Stimulated activated CD8-positive, alpha-beta memory T cell treated with anti-CD3 and anti-CD28 coated beads, Interleukin-4, amount 100 ng/mL, for 48 hours (primary cell): ENCODE measurements at regions not wholly inside any gene's neighbourhood (a gene's known extent, or its start where the extent isn't known, plus 50 kb on each side); places are given as distances from the start of the nearest gene placed in this dataset.
A peak's percentile ranks its signal among the peaks of the same experiment; 100 is the strongest.
"Not testable (repeated sequence)": the region's sequence is repeated elsewhere in the genome, so short reads cannot be mapped to it uniquely, and the experiment has no call there.

ENCODE experiments used
- DNase-seq: peaks from one replicate; pipeline ENCODE4 v3.0.0-alpha.2; 2020

DNA sequence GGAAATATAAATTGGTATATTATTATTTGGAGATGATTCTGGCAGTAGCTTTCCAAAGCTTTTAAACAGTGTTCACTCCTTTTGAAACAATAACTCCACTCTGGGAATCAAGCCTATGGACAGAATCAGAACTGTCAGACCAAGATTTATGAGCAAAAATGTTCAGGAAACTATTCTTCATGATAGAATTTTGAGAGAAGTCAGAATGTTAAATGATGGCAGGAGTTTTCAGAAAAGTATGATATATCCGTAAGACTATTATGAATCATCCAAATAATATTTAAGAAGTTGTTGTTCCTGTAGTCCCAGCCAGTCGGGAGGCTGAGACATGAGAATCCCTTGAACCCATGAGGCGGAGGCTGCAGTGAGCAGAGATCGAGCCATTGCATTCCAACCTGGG is 50.5 kb upstream of the ADGRG2 start:
- no peak for DNase-seq

DNA sequence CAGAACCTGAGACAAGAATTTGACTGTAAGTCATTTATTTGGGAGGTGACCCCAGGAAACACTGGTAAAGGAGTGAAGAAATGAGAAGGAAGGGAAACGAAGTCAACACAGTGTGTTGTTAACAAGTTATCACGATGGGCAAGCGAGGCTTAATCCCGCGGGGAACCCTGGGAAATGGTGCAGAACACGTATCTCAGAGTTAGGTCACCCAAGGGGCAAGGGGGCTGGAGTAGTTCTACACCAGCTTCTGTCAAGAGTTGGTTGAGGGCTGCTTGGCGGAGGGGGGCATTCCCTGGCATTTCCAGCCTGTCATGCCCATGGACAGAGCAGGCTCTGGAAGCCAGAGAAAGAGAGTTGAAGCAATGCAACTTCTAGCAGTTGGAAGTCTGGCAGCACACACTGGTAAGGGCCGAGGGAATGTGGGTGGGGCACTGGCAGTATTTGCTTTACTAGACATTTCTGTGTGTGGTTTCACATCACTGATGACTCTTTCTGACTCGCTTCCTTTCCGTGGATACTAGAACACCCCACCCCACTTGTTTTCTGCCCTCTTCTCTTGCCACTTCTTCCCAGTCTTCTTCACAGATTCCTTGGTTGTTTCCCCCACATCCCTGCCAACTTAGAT is 52.2 kb upstream of the ADGRG2 start:
- peak; percentile 22 for DNase-seq

DNA sequence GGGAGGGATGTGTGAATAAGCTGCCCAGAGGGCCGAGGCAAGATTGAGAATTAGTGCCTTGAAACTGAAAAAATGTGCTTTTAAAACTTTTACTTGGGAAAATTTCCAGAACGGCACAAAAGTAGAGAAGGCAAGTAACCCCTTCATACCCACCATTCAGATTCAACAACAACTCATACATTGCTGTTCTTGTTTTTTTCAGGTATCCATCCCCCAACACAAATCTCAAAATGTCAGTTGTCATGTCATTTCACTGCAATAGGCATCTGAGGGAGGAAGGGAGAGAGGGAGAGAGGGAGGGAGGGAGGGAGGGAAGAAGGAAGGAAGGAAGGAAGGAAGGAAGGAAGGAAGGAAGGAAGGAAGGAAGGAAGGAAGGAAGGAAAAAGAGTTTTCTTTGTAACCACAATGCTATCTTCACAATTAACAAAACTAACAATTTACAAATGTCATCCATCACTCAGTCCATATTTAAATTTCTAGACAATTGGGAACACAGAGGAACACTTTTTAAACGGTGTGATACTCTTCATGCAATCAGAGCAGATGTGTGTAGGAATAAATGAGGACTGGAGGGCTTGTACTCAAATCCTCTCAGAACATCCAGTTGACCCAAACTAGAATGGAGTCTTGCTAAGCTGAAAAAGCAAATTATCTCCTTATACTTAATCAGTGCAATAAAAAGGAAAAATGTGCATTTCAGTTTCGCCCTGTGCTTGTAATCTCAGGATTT is 54.8 kb upstream of the ADGRG2 start:
- no peak for DNase-seq

DNA sequence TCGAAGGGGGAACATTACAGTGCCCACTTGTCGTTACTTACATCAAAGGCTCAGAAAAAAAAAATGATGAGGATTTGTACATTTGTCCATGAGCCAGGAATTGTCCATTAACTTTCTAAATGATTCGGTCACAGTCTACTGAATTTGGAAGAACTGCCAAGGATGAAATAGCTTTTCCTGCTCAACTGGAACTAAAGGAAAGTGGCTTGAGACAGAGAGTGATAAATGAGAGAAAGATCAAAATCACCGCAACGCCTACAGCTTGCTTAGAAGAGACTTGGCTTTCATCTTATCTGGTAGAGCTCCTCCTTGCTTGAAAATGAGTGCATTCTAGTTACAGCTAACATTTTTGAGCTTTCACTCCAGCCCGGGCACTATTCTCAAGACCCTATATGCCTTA is 55.5 kb upstream of the ADGRG2 start:
- DNase-seq = no peak

DNA sequence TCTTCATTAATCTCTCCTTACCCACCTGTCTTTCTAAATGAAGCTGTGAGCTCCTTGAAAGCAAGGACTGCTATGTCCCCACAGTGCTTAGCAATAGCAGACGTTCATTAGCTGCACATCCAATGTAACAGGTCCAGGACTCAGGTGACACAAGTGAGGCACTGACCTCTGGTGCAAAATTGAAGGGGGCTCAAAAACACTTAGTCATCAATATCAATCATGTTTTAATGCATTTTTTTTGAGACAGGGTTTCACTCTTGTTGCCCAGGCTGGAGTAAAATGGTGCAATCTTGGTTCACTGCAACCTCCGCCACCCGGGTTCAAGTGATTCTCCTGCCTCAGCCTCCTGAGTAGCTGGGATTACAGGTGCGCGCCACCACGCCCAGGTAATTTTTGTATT is 56.1 kb upstream of the ADGRG2 start:
- DNase-seq = no peak

DNA sequence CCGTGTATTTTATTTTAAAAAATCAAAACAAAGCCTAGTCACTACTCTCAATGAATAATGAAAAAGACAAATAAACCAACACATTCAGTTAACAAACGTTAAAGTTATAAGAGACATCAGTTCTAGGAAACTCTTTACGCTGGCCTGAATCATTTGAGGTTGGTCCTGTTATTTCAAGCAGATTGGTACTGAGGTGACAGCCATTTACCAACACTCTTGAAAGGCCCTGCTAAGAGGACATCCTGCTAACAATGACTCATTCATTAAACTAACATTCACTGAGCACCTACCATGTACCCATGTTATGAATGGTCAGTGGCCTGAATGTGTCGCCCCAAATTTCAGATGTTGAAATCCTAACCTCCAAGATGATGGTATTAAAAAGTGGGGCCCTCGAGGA is 57.1 kb upstream of the ADGRG2 start:
- no peak for DNase-seq

DNA sequence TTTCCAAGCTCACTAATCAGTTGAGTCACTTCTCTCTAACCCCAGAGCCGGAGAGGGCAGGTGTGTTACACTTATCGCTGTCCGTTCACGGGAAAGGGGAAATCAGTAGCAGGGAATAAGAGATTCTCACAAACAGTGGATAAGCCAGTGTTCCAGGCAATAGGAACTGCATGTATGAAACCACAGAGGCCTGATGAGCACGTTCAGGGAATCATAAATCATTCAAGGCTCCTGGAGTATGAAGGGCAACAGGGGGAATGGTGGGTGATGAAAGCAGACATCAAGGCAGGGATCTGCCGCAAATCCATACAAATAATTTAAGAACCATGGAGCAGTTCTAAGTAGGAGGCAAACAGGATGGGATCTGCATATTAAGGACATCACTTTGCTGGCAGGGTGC is 59.1 kb upstream of the ADGRG2 start:
- no peak for DNase-seq

DNA sequence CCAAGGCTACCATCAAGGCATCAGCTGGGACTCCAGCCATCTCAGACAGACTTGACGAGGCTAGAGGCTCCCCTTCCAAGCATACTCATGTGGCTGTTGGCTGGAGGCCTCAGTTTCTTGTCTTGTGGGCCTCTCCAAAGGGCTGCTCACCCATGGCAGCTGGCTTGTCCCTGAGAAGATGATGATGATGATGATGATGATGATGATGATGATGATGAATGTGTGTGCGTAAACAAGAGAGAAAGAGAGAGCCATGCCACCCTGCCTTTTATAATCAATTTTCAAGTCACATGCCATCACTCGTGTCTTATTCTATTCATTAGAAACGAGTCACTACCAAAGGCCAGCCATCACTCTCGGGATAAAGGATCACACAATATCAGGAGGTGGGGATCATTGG is 60.5 kb upstream of the ADGRG2 start:
- DNase-seq = no peak

DNA sequence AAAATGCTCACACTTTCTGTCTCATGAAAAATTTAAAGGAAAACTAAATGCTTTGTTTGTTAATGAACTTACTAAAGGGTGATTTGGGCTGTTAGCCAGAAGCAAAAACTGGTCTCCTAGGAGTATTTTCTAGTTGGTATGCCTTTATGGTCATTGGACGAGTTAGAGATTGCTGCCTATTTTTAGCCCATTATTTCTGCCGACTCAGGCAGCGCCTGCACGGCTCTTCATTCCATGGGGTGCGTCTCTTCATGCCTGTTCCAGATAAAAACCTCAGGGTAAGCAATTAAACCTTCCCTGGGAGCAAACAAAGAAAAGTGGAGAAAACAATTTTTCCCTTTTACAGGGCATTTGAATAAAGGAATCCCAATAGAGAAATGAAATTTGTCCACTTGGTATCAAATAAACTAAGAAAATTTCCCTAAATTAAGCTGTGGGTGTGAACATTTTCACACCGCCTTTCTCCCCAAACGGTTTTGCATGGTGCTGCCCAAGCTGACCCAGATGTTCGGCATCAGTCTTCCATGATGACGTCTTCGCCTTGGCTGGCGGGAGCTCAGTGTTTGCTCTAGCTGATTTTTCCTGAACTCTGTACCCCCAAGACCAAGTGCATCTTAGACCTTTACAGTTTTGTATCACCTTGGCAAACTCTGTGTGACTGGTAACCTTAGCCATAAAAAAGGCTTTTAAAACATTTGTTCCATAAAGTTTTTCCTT is 61.7 kb upstream of the ADGRG2 start:
- DNase-seq = no peak

DNA sequence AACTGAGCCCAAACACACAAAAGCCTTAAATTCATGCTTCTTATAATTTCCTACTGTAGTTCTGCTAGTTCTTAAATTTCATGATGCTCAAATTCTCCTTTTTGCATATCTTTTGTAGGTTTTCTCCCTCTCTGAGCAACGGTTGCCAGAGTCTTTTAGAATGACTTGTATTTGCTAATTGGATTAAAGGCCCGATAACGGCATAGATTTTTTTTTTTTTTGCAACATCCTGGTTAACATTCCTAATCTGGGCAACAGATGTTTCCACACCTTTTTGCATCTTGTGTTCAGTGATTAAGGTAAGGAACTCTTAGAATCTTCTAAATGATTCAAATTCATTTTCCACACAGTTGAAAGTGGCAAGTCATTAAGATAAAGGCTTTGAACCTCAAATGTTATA is 66.3 kb upstream of the ADGRG2 start:
- no peak for DNase-seq

DNA sequence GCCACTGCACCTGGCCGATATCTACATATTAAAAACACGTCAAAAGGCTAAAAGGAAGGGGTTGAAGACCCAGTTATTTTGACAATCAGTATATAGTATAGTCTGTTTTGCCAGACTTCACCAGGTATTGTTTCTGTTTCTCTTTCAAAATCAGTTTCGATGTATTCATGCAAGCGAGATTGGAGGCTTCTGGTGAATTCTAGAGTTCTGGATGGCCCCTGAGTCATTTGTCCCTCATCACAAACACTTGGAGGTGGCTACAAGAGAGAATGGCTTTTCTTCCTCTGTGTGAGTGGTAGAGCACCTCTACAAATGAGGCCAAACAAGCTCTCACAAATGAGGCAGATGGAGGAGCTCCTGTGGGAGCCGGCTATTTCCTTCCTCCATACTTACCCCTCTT is 68.6 kb upstream of the ADGRG2 start:
- no peak for DNase-seq

DNA sequence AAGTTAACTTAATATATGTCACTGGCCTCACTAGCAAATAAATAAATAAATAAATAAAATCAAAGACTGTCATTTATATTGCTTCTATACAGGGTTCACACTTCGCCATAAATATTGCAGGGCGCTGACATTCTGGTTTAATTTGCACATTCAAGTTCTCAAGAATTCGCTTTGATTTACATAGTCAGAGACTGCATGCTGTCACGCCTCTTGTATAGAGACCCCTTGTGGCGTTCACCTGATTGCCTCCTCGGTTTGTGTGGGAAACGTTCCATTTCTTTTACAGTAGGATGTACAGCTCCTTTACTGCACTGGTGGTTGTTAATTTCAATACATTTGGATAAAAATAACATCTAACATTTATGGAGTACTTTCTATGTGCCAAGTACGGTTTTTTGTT is 71.3 kb upstream of the ADGRG2 start:
- DNase-seq = no peak

DNA sequence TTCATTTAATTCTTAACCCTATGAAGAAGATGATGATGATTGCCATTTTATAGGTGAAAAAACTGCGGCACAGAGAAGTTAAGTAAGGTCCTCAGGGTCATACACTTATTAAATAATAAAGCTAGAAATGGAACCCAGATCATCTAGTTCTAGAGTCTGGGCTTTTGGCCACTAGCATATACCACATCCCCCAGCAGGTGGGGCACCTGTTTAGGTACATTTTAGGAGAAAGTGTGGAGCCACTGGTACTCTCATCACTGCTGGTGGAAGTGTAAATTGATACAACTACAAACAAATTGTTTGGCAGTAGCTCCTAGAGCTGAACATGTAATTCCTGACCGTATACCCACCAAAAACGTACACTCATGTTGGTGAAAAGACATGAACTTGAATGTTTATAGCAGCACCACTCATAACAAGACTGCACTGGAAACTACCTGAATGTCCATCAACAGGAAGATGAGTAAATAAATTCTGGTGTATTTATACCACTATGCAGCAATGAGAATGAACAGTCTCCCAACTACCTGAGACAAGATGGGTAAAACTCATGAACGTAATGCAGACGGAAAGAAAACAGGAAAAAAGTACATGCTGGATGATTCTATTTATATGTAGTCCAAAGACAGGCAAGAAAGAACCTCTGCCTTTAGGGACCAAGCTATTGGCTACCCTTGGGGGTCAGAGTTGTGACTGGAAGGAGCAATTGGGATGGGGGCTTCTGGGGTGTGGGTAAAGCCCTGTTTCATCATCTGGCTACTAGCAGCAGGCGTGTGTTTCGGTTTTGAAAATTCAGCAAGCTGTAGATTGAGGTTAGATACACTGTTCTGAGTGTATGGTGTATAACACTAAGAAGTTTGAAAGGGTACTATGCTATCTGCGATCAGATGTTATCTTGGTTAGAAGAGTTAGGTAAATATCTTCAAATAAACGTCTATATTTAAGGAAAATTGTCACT is 72.3 kb upstream of the ADGRG2 start:
- no peak for DNase-seq

DNA sequence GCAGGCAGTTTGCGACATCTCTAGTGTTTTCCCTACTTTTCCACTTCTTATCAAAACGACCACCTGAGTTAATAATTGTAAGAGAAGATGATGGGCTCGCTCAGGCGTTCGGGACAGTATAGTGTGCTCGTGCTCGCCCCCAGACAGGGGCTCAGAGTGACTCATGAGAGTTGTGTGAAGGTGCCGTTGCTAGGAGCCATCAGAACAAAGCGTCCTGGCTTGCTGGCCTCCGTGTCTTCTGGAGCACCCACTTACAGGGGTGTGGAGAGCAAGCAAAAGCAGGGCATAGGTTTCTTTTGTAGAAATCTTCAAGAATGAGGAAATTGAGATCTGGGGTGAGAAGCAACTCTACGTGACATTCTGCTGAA is 73.0 kb upstream of the ADGRG2 start:
- DNase-seq = no peak

DNA sequence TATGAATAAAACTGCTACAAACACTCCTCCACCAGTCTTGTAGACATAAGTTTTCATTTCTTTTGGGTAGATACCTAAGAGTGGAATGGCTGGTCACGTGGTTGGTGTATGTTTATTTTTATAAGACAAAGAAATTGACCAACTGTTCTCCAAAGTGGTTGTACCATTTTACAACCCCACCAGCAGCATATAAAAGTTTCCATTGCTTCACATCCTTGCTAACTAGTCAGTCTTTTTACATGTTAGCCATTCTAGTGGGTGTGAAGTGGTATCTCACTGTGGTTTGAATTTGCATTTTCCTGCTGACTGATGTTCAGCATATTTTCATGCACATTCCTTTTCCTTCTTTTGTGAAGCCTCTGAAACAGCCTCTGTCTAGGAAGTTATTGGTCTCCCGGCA is 76.2 kb upstream of the ADGRG2 start:
- DNase-seq = no peak

DNA sequence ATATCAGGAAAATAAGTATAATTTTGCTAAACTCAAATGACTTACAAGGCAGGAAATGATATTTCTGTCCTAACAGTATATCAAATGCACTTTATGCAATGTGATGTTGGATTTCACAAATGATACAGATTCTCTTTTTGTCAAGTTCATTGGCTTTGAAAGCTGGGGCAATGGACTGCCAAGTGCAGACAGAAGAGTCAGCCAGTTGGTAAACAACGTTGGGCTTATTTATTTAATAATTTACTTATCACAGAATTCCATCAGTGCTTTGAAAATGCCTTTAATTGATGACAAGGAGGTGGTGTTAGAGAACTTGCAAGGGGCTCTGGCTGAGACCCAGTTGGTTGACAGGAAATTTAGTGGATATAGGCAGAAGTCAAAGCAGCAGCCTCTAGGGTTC is 79.9 kb upstream of the ADGRG2 start:
- no peak for DNase-seq

DNA sequence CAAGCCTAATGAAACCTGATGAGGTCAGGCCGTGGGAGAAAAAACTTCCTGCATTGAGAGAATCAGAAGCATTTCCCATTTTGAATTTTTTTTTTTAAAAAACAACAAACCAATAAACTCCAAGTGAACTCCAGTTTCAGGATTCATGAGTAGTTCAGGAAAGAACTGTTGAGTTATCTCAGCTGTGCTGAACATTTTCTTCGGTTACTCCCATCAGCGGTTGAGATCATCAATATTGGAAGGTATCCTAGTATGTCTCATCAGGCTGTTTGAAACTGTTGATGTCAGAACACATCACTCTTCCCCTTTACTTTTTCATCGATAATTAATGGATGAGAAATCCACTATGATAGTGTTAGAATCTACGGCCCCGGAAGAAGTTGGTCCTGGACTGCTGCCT is 82.4 kb upstream of the ADGRG2 start:
- no peak for DNase-seq

DNA sequence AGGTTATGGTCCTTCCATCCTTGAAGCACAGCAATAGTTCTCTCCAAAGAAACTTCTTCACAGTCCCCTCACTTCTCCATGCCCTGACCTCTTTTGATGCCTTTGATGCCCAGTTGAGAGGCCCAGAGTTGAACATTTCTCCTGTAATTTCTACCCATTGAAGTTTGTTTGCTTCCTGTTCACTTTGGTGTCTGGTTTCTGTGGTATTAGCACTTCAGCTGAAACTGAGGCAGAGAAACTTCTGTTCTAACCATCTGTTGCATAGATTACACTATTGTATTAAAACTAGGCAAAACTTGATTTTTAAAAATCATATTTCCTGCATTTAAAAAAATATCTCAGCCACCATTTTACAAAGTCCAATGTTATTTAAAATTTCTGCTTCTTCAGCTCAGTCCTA is 89.8 kb upstream of the ADGRG2 start:
- no peak for DNase-seq

DNA sequence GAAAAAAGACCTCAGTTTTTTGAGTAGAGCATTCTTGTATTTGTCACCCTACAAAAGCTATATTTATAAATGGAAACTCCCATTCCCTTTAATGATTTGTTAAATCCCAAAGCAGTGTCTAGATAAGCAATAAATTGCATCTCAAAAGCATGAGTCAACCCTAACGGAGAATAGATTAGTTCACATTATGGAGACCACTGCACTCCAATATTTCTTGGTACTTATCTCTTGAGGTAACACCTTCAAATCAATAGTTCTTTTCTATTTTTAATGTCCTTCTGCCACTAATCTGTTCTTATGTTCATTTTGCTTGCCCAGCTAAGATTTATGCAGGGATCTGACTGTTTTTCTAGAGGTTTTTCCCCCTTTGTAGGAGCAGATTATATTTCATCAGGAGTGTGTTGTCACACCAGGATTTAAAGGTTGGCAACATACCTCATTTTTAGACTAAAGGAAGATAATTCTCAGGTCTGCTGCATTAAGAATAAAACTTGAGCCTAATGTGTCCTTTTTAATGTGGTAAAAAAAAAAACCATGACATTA is 91.4 kb upstream of the ADGRG2 start:
- DNase-seq = no peak

DNA sequence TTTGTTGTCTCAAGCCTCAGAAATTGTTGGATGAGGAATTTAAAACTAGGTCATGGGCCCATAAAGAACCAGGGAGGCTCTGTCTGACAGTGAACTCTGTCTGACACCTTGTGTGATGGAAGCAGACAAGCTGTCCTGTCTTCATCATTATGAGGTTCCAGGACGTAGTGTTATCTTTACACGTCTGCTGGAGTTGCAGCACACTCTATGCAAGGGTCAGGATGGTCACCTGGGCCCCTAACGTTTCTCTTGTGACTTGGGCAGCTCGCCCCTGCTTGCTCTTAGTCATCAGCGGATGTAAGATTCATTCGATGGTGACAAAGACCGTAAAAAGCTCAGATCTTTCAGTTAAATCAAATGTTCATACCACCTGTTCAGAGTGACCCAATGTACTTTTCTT is 92.0 kb upstream of the ADGRG2 start:
- DNase-seq = no peak

DNA sequence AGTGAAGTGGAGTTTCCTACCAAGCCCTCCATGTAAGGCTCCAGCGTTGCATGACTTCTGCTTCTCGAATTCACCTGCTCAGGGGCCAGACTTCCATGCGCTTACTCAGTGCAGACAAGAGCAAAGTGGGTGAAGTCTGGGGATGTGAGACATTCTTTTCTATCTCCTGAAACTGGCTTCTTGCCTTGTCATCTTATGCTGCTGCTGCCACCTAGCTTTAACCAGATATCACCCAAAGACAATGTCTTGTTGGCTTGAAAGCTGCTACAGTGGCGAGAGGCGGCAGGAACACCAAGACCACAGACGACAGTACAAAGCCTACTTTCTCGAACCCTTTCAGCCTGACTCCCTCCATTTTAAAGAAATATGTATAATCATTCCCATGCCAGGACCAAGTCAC is 103.6 kb upstream of the ADGRG2 start:
- DNase-seq = no peak

DNA sequence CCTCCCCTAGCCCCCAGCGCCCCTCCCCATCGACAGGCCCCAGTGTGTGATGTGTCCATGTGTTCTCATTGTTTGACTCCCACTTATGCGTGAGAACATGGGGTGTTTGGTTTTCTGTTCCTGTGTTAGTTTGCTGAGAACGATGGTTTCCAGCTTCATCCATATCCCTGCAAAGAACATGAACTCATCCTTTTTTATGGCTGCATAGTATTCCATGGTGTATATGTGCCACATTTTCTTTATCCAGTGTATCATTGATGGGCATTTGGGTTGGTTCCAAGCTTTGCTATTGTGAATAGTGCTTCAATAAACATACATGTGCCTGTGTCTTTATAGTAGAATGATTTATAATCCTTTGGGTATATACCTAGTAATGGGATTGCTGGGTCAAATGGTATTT is 107.6 kb upstream of the ADGRG2 start:
- DNase-seq = not testable (repeated sequence)

DNA sequence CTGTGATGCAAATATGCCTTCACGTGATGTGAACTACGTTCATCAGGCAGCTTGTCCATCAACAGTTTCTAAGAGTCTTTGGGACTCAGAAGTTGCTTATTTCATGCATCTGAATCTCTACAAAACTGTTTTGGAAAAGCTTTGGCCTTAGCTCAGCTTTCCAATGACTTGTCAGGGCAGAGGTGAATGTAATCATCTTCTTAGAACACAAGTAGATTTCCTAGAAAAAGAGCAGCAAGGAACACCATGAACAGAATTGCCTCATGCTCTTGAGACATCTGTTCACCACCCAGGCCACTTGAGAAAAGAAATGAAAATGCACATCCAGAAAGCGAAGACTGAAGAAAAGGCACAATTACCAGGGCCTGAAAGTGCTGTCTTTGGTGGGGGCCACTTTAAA is 105.8 kb upstream of the PDHA1 start:
- no peak for DNase-seq
